ENCODE measurements at regions not wholly inside any gene's neighbourhood (a gene's known extent, or its start where the extent isn't known, plus 50 kb on each side); places are given as distances from the start of the nearest gene placed in this dataset.

DNA sequence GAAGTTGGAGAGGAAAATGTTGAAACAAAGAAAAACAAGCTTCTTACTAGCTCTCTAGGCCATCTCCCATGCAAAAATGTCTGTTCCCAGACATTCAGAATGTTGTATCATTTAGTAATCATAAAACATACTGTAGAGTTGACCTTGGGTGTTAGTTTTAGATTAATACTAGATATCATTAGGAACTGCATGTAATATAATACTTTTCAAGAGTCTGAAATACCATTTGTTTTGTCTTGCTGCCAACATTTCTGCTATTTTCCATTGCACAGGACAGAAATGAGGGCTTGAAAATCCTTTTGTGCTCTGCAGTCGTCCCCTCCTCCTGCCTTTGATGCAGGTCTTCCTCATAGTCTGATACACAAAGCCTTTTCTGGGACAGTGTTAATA is 89.5 kb upstream of the RBMS1 start:
- no peaks in the 10 kb centered on the region for H3K27me3 ChIP-seq (ENCODE audit: control insufficient read depth, insufficient read depth, low read length)
- H3K4me1 ChIP-seq (ENCODE audit: control insufficient read depth, insufficient read depth, low read length) = no peaks in the 10 kb centered on the region
- DNase-seq (no peak), ATAC-seq (no peak)
- no peak overlapping the region for H3K4me3 Mint-ChIP-seq
- H3K9me3 ChIP-seq (ENCODE audit: control insufficient read depth, insufficient read depth, low read length) = no peaks in the 10 kb centered on the region
- intact Hi-C loops (cut with micrococcal nuclease) = no loop called here
- H3K4me1 Mint-ChIP-seq = peaks cover 0 to 10% of the 10 kb centered on the region in 2 donors
- TF ChIP-seq, protein P1, sequence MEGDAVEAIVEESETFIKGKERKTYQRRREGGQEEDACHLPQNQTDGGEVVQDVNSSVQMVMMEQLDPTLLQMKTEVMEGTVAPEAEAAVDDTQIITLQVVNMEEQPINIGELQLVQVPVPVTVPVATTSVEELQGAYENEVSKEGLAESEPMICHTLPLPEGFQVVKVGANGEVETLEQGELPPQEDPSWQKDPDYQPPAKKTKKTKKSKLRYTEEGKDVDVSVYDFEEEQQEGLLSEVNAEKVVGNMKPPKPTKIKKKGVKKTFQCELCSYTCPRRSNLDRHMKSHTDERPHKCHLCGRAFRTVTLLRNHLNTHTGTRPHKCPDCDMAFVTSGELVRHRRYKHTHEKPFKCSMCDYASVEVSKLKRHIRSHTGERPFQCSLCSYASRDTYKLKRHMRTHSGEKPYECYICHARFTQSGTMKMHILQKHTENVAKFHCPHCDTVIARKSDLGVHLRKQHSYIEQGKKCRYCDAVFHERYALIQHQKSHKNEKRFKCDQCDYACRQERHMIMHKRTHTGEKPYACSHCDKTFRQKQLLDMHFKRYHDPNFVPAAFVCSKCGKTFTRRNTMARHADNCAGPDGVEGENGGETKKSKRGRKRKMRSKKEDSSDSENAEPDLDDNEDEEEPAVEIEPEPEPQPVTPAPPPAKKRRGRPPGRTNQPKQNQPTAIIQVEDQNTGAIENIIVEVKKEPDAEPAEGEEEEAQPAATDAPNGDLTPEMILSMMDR (IDR thresholded peaks at IDR 0.05) = no peak
- no peak overlapping the region for H3K4me3 ChIP-seq (ENCODE audit: low read length)
- peaks cover 0 to 3% of the 10 kb centered on the region in 2 donors for H3K27me3 Mint-ChIP-seq (ENCODE audit: low read depth in 2 of 2)
- H3K36me3 ChIP-seq (ENCODE audit: control insufficient read depth, insufficient read depth, low read length) = no peaks in the 10 kb centered on the region
- H3K27ac ChIP-seq (ENCODE audit: low read length) = no peak overlapping the region
- WGBS (ENCODE audit: insufficient coverage) = 89% methylated on average over 1 of the region's 1 CpG
- no peaks in the 10 kb centered on the region for H3K9me3 Mint-ChIP-seq
- H3K36me3 Mint-ChIP-seq = no peaks in the 10 kb centered on the region
- no peak overlapping the region for H3K27ac Mint-ChIP-seq

DNA sequence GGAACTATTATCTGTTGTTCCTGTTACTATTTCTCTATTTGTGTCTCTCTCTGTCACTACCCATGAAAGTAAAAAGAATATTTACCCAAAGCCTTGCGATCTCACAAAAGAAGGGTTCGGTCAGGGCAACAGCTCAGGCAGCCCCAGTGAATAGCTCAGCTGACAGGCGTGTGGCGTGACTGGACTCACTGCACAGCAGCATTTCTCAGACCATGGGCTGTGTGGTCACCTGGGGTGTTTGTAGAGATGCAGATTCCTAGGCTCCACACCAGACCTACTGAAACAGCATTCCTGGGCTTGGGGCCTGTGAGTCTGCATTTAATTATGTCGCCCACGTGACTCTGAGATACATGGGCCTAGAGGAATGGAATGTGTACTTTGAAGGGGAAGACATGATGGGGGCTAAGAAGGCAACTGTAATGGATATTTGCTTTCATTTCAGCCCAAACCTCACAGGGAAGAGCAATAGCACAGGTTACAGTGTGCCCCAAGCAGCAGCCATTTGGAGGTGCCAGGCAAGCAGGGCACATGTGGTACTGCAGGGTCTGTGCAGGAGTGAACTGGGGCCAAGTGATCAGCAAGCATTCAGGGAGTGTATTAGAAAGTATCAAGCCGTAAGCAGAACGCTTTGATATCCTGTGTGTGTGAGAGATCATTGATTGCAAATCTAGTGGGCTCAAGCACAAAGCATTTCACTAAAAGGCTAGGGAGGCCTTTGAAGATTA is 90.4 kb upstream of the RBMS1 start:
- Histone ChIP-seq H3K27ac (ENCODE audit: low read length) (no peak overlapping the region), H3K4me1 (ENCODE audit: control insufficient read depth, insufficient read depth, low read length) (no peaks in the 10 kb centered on the region), H3K4me3 (ENCODE audit: low read length) (no peak overlapping the region), H3K9me3 (ENCODE audit: control insufficient read depth, insufficient read depth, low read length) (no peaks in the 10 kb centered on the region), H3K36me3 (ENCODE audit: control insufficient read depth, insufficient read depth, low read length) (no peaks in the 10 kb centered on the region), H3K27me3 (ENCODE audit: control insufficient read depth, insufficient read depth, low read length) (no peaks in the 10 kb centered on the region)
- TF ChIP-seq, protein P1 (IDR thresholded peaks at IDR 0.05) = no peak
- H3K36me3 Mint-ChIP-seq = no peaks in the 10 kb centered on the region
- ATAC-seq (no peak), DNase-seq (no peak)
- no peak overlapping the region for H3K27ac Mint-ChIP-seq
- H3K27me3 Mint-ChIP-seq (ENCODE audit: low read depth in 2 of 2) = peaks cover 0 to 3% of the 10 kb centered on the region in 2 donors
- H3K9me3 Mint-ChIP-seq = no peaks in the 10 kb centered on the region
- intact Hi-C loops (cut with micrococcal nuclease) = no loop called here
- peaks cover 0 to 10% of the 10 kb centered on the region in 2 donors for H3K4me1 Mint-ChIP-seq
- WGBS (ENCODE audit: insufficient coverage) = 97% methylated on average over 8 of the region's 8 CpGs
- H3K4me3 Mint-ChIP-seq = no peak overlapping the region

DNA sequence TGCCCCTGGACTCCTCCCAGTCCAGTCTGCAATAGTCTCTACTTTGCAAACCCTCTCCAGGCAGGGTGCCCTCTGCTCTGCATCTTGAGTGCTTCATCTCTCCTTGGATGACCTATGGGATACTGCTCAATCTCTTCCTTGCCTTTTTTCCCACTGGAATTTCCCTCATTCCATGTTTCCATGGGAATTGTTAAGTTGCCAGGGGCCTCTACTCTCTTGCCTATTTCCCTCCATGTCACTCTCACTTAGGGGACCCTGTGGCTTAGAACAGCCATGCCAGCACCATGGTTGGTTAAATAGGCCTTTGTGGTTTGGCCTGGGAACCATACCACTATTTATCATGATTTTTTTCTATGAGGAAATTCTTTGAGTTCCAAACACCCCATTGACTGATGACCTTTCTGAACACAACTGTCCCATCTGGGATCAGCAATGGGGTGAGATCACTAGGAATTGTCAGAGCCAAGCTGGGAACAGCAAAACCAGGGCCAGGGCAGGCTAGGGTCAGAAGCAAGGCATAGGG is 91.4 kb upstream of the RBMS1 start:
- H3K4me3 ChIP-seq (ENCODE audit: low read length) = no peak overlapping the region

More for the DNA sequence above, 91.4 kb upstream of the RBMS1 start:
- TF ChIP-seq, protein P1 (IDR thresholded peaks at IDR 0.05) = no peak
- Mint-ChIP-seq H3K9me3 (no peaks in the 10 kb centered on the region), H3K27me3 (ENCODE audit: low read depth in 2 of 2) (peaks cover 0 to 3% of the 10 kb centered on the region in 2 donors), H3K4me3 (no peak overlapping the region), H3K27ac (no peak overlapping the region), H3K4me1 (peaks cover 0 to 10% of the 10 kb centered on the region in 2 donors), H3K36me3 (no peaks in the 10 kb centered on the region)
- H3K4me1 ChIP-seq (ENCODE audit: control insufficient read depth, insufficient read depth, low read length) = no peaks in the 10 kb centered on the region
- H3K36me3 ChIP-seq (ENCODE audit: control insufficient read depth, insufficient read depth, low read length) = no peaks in the 10 kb centered on the region
- DNase-seq (no peak), ATAC-seq (no peak)
- intact Hi-C loops (cut with micrococcal nuclease) = no loop called here
- no peak overlapping the region for H3K27ac ChIP-seq (ENCODE audit: low read length)
- H3K9me3 ChIP-seq (ENCODE audit: control insufficient read depth, insufficient read depth, low read length) = no peaks in the 10 kb centered on the region
- H3K27me3 ChIP-seq (ENCODE audit: control insufficient read depth, insufficient read depth, low read length) = no peaks in the 10 kb centered on the region

All from natural killer cell (primary cell).